ENCODE measurements at regions not wholly inside any gene's neighbourhood (a gene's known extent, or its start where the extent isn't known, plus 50 kb on each side); places are given as distances from the start of the nearest gene placed in this dataset.
"Not testable (repeated sequence)": the region's sequence is repeated elsewhere in the genome, so short reads cannot be mapped to it uniquely, and the experiment has no call there.

GRCh38 chr21:25467071-25467470, 140.2 kb downstream of the MRPL39 start:
- not testable (repeated sequence) for TF ChIP-seq CTCF, POLR2A, EP300 (IDR thresholded peaks at IDR 0.05)
